ENCODE measurements at regions not wholly inside any gene's neighbourhood (a gene's known extent, or its start where the extent isn't known, plus 50 kb on each side); places are given as distances from the start of the nearest gene placed in this dataset.

DNA sequence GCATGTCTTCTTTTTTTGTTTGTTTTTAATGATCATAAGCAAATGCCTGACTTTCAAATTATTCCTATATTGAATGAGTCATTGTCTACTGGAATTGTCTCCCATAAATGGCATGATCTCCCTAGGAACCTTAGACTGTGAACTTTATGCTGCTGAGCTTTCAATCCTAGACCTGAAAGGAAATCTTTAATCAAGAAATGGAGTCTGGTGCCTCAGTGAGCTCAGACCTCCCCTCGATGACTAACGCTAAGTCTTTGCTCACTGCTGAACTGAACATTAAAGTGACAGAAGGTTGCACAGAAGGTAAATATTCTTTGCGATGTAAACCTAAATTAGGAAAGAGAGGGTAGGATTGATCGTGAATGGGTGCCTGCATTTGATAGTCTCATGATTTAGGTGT lies 745.2 kb upstream of the WWC1 start:
- no peak for DNase-seq
- TF ChIP-seq, protein P1, sequence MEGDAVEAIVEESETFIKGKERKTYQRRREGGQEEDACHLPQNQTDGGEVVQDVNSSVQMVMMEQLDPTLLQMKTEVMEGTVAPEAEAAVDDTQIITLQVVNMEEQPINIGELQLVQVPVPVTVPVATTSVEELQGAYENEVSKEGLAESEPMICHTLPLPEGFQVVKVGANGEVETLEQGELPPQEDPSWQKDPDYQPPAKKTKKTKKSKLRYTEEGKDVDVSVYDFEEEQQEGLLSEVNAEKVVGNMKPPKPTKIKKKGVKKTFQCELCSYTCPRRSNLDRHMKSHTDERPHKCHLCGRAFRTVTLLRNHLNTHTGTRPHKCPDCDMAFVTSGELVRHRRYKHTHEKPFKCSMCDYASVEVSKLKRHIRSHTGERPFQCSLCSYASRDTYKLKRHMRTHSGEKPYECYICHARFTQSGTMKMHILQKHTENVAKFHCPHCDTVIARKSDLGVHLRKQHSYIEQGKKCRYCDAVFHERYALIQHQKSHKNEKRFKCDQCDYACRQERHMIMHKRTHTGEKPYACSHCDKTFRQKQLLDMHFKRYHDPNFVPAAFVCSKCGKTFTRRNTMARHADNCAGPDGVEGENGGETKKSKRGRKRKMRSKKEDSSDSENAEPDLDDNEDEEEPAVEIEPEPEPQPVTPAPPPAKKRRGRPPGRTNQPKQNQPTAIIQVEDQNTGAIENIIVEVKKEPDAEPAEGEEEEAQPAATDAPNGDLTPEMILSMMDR (IDR thresholded peaks at IDR 0.05) = no peak
- no peak for TF ChIP-seq POLR2A (IDR thresholded peaks at IDR 0.05)
- Histone ChIP-seq H3K27me3 (no peaks in the 10 kb centered on the region), H3K4me3 (no peak overlapping the region), H3K36me3 (replicated peaks in 1 of 2) (no peaks in the 10 kb centered on the region), H3K9me3 (replicated peaks in 1 of 3) (no peaks in the 10 kb centered on the region), H3K4me1 (replicated peaks in 1 of 2) (no peaks in the 10 kb centered on the region), H3K27ac (no peak overlapping the region)
- WGBS, 4 donors = 72 to 91% (median 83%) methylated on average over 4 of the region's 4 CpGs
- intact Hi-C loops (cut with DNase I) = no loop called here

DNA sequence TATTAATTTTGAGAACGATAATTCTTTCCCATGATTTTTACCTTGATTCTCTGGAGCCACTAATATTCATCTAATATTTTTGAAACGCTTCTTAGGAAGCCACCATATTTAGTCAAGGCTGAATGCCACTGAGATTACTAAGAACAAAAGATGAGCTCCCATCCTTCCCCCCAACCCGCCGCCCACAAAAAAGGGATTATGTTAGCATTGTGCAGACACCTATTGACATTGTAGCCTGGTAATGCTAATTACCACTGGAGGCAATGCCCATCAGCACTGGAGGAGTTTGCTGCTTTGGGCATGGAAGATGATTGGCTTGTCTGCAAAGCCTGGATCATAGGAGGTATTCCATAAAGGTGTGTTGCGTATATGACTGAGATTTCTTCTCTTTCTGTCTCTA lies 739.1 kb upstream of the WWC1 start:
- Histone ChIP-seq H3K36me3 (replicated peaks in 1 of 2) (no peaks in the 10 kb centered on the region), H3K27me3 (no peaks in the 10 kb centered on the region), H3K4me1 (replicated peaks in 1 of 2) (no peaks in the 10 kb centered on the region), H3K9me3 (replicated peaks in 1 of 3) (no peaks in the 10 kb centered on the region), H3K4me3 (no peak overlapping the region), H3K27ac (no peak overlapping the region)
- TF ChIP-seq, protein P1 (IDR thresholded peaks at IDR 0.05) = no peak
- no peak for TF ChIP-seq POLR2A (IDR thresholded peaks at IDR 0.05)
- DNase-seq = no peak
- WGBS, 4 donors = 79 to 87% (median 85%) methylated on average over 5 of the region's 5 CpGs
- intact Hi-C loops (cut with DNase I) = no loop called here

DNA sequence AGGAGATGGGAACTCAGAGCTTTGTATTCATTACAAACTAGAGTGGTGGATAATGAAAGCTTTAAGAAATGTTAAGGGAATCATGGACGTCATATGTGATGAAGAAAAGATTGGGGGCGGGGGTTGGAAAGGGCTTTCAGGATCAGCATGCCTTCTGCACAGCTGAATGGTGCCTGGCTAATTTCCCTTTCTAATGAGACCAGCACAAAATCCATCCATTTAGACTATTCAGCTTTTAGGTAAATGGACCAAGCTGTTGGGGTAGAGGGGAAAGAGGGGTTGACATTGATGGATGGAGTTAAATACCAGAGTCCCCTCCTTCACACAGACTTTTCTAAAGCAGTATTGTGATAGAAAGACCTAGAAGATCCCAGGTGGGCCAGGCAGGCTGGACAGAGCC lies 737.9 kb upstream of the WWC1 start:
- no peaks in the 10 kb centered on the region for H3K36me3 ChIP-seq (replicated peaks in 1 of 2)
- TF ChIP-seq POLR2A (IDR thresholded peaks at IDR 0.05) = no peak
- TF ChIP-seq, protein P1 (IDR thresholded peaks at IDR 0.05) = no peak
- 75 to 87% (median 81%) methylated on average over 2 of the region's 2 CpGs for WGBS, 4 donors
- H3K27me3 ChIP-seq = no peaks in the 10 kb centered on the region
- no peaks in the 10 kb centered on the region for H3K4me1 ChIP-seq (replicated peaks in 1 of 2)
- H3K9me3 ChIP-seq (replicated peaks in 1 of 3) = no peaks in the 10 kb centered on the region
- no peak for DNase-seq
- no peak overlapping the region for H3K4me3 ChIP-seq
- no peak overlapping the region for H3K27ac ChIP-seq
- intact Hi-C loops (cut with DNase I) = no loop called here

DNA sequence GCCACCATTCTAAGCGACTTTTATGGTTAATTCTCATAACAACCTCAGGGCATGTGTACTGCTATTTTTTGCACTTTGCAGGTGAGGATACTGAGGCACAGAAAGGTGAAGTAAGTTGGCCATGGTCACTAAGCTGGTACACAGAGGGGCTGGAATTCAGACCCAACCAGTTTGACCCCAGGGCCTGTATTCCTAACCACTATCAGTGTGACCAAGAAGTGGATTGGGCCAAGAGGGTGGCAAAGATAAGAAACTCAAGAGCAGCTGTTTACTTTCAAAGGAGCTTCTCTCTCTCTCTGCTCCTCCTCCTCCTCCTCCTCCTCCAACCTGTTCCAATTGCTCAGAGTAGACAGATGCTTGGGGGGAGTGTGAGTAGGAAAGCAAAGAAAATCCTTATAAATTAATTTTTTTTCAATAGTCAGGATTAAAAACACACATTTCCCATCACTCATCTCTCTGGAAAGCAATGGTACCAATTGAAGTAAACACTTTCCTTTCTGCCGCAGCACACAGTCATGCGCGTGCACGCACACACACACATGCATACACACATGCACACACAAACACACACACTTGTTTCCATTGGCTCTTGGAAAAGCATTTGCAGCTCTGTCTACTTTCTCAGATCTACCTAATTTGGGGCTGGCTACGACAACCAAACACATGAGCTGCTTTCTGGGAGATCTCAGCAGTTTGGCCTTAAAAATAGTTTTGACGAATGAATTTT lies 736.7 kb upstream of the WWC1 start:
- Histone ChIP-seq H3K9me3 (replicated peaks in 1 of 3) (no peaks in the 10 kb centered on the region), H3K27ac (no peak overlapping the region), H3K27me3 (no peaks in the 10 kb centered on the region), H3K36me3 (replicated peaks in 1 of 2) (no peaks in the 10 kb centered on the region), H3K4me3 (no peak overlapping the region), H3K4me1 (replicated peaks in 1 of 2) (no peaks in the 10 kb centered on the region)
- intact Hi-C loops (cut with DNase I) = no loop called here
- TF ChIP-seq POLR2A (IDR thresholded peaks at IDR 0.05) = no peak
- TF ChIP-seq, protein P1 (IDR thresholded peaks at IDR 0.05) = no peak
- 87 to 92% (median 92%) methylated on average over 7 of the region's 7 CpGs for WGBS, 4 donors
- no peak for DNase-seq
